ENCODE measurements at regions not wholly inside any gene's neighbourhood (a gene's known extent, or its start where the extent isn't known, plus 50 kb on each side); places are given as distances from the start of the nearest gene placed in this dataset.

DNA sequence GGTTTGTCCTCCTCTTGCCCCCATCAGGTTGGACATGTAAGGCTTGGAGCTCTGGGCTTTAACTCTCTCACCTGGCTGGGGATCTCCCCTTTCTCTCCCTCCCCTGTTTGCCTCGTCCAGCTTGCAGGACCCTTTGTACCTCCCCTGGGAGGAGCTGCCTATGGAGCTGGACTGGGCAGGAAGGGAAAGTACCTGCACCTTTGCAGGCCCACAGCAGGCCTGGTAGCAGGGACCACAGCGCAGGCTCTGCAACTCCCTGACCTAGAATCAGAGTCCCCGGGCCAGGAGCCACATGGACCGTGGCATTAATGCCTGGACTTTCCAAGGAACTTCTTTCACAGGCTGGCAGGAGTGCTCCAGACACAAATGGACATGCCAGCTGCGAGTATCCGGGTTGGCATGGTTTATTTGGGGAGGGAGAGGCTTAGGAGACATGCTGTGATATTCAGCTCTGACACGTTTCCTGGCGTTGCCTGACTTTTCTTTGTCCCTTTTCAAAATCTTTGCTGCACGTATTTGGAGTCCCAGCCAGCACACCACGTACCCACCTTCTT is 268.5 kb upstream of the EXOC2 start:
- Histone ChIP-seq H3K4me1 (no peaks in the 10 kb centered on the region), H3K27ac (no peak overlapping the region), H3K27me3 (no peaks in the 10 kb centered on the region), H3K4me3 (no peak overlapping the region), H3K9me3 (no peaks in the 10 kb centered on the region), H3K36me3 (no peaks in the 10 kb centered on the region)
- ATAC-seq = no peak
- 87 to 100% methylated on average over 3 to 6 of the region's 10 CpGs for WGBS, 2 donors (ENCODE audit: low coverage in 1 of 2)
- TF ChIP-seq EP300 (IDR thresholded peaks at IDR 0.05) = no peak
- TF ChIP-seq CTCF (IDR thresholded peaks at IDR 0.05) = no peak
- TF ChIP-seq POLR2AphosphoS5 (IDR thresholded peaks at IDR 0.05) = no peak
- no peak for TF ChIP-seq POLR2A (IDR thresholded peaks at IDR 0.05)

DNA sequence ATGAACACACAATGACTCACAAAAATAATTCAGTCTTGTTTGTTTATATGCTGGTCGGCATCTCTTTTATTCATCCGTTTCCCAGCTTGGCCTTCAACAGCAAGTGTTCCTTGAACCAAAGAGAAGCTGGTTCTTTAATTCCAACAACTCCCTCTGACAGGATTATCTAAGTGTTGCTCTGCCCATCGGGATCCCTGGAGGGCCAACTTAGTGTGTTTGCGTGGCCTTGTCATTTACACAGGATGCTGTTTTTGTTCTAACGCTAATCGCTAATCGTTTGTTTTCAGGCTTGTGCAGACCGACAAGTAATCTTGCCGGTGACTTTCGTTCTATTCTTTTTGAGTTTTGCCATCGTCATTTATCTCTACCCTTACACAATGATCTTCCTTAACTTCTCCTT is 267.4 kb upstream of the EXOC2 start:
- Histone ChIP-seq H3K36me3 (no peaks in the 10 kb centered on the region), H3K27me3 (no peaks in the 10 kb centered on the region), H3K27ac (no peak overlapping the region), H3K4me3 (no peak overlapping the region), H3K9me3 (no peaks in the 10 kb centered on the region), H3K4me1 (no peaks in the 10 kb centered on the region)
- no peak for TF ChIP-seq EP300 (IDR thresholded peaks at IDR 0.05)
- TF ChIP-seq POLR2AphosphoS5 (IDR thresholded peaks at IDR 0.05) = no peak
- no peak for TF ChIP-seq POLR2A (IDR thresholded peaks at IDR 0.05)
- TF ChIP-seq CTCF (IDR thresholded peaks at IDR 0.05) = no peak
- 72 to 75% methylated on average over 10 to 11 of the region's 11 CpGs for WGBS, 2 donors (ENCODE audit: low coverage in 1 of 2)
- ATAC-seq = no peak

GRCh38 chr6:958488-958887 is 265.5 kb upstream of the EXOC2 start:
- Histone ChIP-seq H3K4me1 (no peaks in the 10 kb centered on the region), H3K27me3 (no peaks in the 10 kb centered on the region), H3K27ac (no peak overlapping the region), H3K36me3 (no peaks in the 10 kb centered on the region), H3K4me3 (no peak overlapping the region), H3K9me3 (no peaks in the 10 kb centered on the region)
- 77% methylated on average over 5 of the region's 5 CpGs; no CpG with 5 or more reads in 1 of the 2 donors for WGBS, 2 donors (ENCODE audit: low coverage in 1 of 2)
- ATAC-seq = no peak
- TF ChIP-seq CTCF (IDR thresholded peaks at IDR 0.05) = no peak
- TF ChIP-seq POLR2AphosphoS5 (IDR thresholded peaks at IDR 0.05) = no peak
- TF ChIP-seq EP300 (IDR thresholded peaks at IDR 0.05) = no peak
- no peak for TF ChIP-seq POLR2A (IDR thresholded peaks at IDR 0.05)

GRCh38 chr6:951399-952181 is 258.7 kb upstream of the EXOC2 start:
- H3K4me3 ChIP-seq = no peak overlapping the region
- WGBS, 2 donors (ENCODE audit: low coverage in 1 of 2) = 67 to 74% methylated on average over 8 to 9 of the region's 9 CpGs

More at GRCh38 chr6:951399-952181, 258.7 kb upstream of the EXOC2 start:
- no peaks in the 10 kb centered on the region for H3K9me3 ChIP-seq
- H3K36me3 ChIP-seq = no peaks in the 10 kb centered on the region
- no peak for TF ChIP-seq CTCF (IDR thresholded peaks at IDR 0.05)
- TF ChIP-seq EP300 (IDR thresholded peaks at IDR 0.05) = no peak
- TF ChIP-seq POLR2AphosphoS5 (IDR thresholded peaks at IDR 0.05) = no peak
- no peak for TF ChIP-seq POLR2A (IDR thresholded peaks at IDR 0.05)
- no peaks in the 10 kb centered on the region for H3K27me3 ChIP-seq
- H3K27ac ChIP-seq = no peak overlapping the region
- H3K4me1 ChIP-seq = peaks cover under 1 to 9% (median 5%) of the 10 kb centered on the region in 3 donors
- ATAC-seq = no peak
